BE2C (cell line): ENCODE measurements at regions not wholly inside any gene's neighbourhood (a gene's known extent, or its start where the extent isn't known, plus 50 kb on each side); places are given as distances from the start of the nearest gene placed in this dataset.

ENCODE experiments used
- DNase-seq: peaks from one replicate; pipeline ENCODE4 v3.0.0-alpha.2; 2020
- H3K27me3 ChIP-seq: fragments of 250-450 bp; sonication (Bioruptor Pico); 2 replicates; pipeline ENCODE4 v1.5.1; 2020; ENCODE audit warnings: mild to moderate bottlenecking
- H3K36me3 ChIP-seq: fragments of 250-450 bp; sonication (Bioruptor Pico); 2 replicates; pipeline ENCODE4 v1.5.1; 2020; ENCODE audit warnings: mild to moderate bottlenecking
- H3K4me1 ChIP-seq: fragments of 250-450 bp; sonication (Bioruptor Pico); 2 replicates; pipeline ENCODE4 v1.5.1; 2020
- H3K4me3 ChIP-seq: 2 replicates; pipeline ENCODE4 v1.5.1; 2011; ENCODE audit warnings: low read depth, low read length
- H3K9me3 ChIP-seq: fragments of 250-450 bp; sonication (Bioruptor Pico); 2 replicates; pipeline ENCODE4 v1.5.1; 2020
- CTCF ChIP-seq: IDR thresholded peaks from 2 replicates; pipeline ENCODE4 v1.5.1; 2012; ENCODE audit warnings: mild to moderate bottlenecking, low read depth, low read length

DNA sequence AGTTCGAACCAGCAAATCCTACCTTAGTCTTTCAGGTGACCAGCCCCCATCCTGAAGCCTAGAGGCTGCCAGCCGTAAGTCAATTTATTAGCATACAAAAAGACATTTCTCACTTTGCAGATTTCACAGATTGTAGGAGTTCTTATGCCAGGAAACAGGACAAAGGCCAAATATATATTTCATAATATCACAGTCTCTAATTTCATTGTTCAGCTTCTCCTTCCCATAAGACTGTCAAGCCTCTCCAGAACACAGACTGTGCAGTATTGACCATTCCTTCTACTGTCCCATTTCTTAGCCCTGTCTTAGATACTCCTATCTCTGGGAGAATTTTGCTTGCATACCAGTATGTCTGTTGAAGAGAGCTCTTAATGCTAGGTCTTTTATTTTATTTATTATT lies 89.2 kb upstream of the RESF1 start:
- Histone ChIP-seq H3K4me1 (no peaks in the 10 kb centered on the region), H3K27me3 (no peaks in the 10 kb centered on the region), H3K4me3 (no peak overlapping the region), H3K36me3 (no peaks in the 10 kb centered on the region), H3K9me3 (no peaks in the 10 kb centered on the region)
- no peak for DNase-seq
- no peak for TF ChIP-seq CTCF

- no peaks in the 10 kb centered on the region for H3K9me3 ChIP-seq
- H3K36me3 ChIP-seq, result no peaks in the 10 kb centered on the region
- TF ChIP-seq CTCF, result no peak
- DNase-seq, result peak; percentile 32
- H3K27me3 ChIP-seq, result no peaks in the 10 kb centered on the region
- no peaks in the 10 kb centered on the region for H3K4me1 ChIP-seq
- no peak overlapping the region for H3K4me3 ChIP-seq
These were observed 90.2 kb upstream of the RESF1 start for GRCh38 chr12:31868965-31869364.

DNA sequence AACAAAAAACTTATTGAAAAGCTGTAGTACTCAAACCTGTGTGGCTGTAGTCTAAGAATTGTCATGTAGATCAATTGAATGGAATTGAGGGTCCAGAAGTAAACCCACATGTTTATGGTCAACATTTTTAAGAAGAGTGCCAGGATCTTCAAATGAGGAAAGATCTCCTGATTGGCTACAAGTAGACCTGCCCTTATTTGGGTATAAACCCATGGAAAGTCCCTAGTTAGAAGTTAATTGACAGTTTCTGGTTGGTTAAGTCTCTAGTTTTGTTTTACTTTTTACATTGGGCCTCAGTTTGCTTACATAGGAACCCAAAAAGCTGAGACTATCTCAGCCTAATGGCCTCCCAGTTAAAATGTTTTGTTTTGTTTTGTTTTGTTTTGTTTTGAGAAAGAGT lies 91.9 kb upstream of the RESF1 start:
- Histone ChIP-seq H3K27me3 (no peaks in the 10 kb centered on the region), H3K36me3 (no peaks in the 10 kb centered on the region), H3K4me3 (no peak overlapping the region), H3K4me1 (no peaks in the 10 kb centered on the region), H3K9me3 (no peaks in the 10 kb centered on the region)
- no peak for DNase-seq
- TF ChIP-seq CTCF, result no peak

DNA sequence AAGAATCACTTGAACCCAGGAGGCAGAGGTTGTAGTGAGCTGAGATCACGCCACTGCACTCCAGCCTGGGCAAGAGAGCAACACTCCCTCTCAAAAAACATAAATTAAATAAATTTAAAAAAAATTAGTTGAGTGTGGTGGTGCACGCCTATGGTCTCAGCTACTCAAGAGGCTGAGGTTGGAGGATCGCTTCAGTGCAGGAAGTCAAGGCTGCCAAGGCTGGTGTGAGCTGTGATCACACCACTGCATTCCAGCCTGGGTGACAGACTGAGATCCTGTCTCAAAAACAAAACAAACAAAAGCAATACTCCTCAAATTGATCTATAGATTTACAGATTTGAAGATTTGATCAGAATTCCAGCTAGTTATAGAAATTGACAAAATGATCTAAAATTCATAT lies 92.7 kb upstream of the RESF1 start:
- Histone ChIP-seq H3K4me3 (no peak overlapping the region), H3K4me1 (no peaks in the 10 kb centered on the region), H3K36me3 (no peaks in the 10 kb centered on the region), H3K27me3 (no peaks in the 10 kb centered on the region), H3K9me3 (no peaks in the 10 kb centered on the region)
- DNase-seq, result no peak
- TF ChIP-seq CTCF, result no peak

- Histone ChIP-seq H3K9me3 (no peaks in the 10 kb centered on the region), H3K4me3 (no peak overlapping the region), H3K36me3 (no peaks in the 10 kb centered on the region), H3K27me3 (peaks cover 3% of the 10 kb centered on the region; the same call in 1 of the 2 replicates), H3K4me1 (no peaks in the 10 kb centered on the region)
- DNase-seq, result no peak
- no peak for TF ChIP-seq CTCF
These were observed 94.2 kb upstream of the RESF1 start for GRCh38 chr12:31865023-31865422.

DNA sequence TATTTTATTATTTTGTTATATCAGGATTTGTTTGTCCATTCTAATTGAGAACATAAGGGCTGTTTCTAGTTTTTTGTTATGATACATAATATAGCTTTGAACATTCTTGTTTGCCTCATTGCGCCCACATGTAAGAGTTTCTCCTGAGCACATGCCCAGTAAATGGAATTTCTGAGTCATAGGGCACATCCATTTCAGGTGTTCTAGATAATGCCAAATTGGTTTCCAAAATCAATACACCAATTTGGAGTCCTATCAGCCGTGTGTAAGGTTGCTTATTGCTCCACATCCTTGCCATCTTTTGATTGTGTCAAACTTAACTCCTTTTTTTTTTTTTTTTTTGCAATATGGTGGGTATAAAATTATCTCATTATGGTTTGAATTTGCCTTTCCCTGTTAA lies 97.9 kb upstream of the RESF1 start:
- H3K9me3 ChIP-seq, result no peaks in the 10 kb centered on the region
- no peak overlapping the region for H3K4me3 ChIP-seq
- H3K36me3 ChIP-seq, result no peaks in the 10 kb centered on the region
- peaks cover 3% of the 10 kb centered on the region; the same call in 1 of the 2 replicates for H3K27me3 ChIP-seq
- DNase-seq, result no peak
- TF ChIP-seq CTCF, result no peak
- no peaks in the 10 kb centered on the region for H3K4me1 ChIP-seq
